HG03378 (cell line): ENCODE measurements at regions not wholly inside any gene's neighbourhood (a gene's known extent, or its start where the extent isn't known, plus 50 kb on each side); places are given as distances from the start of the nearest gene placed in this dataset.

ENCODE experiments used
- ATAC-seq: cut with Tn5 transposase; IDR thresholded peaks from one replicate; pipeline ENCODE4 v1.9.1; 2021; ENCODE audit warnings: mild to moderate bottlenecking, moderate library complexity; ENCODE audit not compliant: unreplicated experiment

DNA sequence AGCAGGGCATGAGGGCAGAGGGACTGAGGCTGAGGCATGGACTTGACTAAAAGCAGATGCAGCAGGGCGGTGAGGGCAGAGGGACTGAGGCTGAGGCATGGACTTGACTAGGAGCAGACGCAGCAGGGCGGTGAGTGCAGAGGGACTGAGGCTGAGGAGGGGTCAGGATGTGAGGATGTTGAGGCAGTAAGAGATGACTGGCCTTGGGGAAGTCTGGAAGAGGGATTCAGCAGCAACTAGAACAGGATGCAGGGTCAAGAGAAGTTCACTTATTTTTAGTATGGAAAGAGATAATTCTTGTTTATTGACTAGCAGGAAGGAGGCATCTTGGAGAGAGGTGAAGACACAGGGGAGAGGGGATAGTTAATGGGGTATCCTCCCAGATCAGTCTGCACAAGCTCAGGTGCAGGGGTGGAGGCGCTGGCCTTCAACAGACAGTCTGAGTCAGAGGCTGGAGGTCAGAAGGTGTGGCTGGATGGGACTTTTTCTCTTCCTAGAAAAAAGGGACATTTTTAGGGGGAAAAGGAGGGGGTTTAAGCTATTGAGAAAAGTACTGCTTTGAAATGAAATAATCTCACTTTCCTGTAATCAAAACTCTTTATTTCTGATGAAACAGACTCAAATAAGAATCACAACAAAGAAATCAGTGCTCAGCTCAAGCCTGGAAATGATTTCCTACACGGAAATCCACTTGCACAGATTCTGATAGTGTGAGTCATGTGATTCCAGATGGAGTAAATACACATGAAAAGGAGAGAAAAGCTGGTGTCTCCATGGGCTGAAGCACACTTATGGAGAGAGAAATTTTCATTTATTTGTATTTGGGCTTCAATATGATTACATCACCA lies 130.9 kb downstream of the PALM2AKAP2 start:
- ATAC-seq = no peak

DNA sequence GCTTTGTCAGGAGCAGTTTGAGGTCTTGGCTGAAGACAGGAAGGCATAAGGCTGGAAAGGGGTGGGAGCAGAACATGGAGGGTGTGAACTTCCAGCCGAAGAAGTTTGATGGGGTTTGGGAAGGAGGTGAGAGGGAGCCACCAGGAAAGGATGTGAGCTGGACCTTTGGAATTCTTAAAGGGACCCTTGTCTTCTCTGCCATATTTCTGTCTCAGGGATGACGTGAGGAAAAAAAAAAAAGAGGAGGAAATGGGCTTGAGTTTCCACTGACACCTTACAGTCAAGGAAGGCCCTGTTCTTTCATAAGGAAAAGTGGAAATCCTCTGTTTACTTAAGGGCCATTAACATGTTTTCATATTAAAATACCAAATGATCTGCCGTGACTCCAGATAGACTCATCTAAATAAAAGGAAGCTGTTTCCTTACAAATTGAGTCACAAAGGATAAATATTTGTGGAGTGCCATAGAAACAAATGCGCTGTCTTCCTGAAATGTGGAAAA lies 132.1 kb downstream of the PALM2AKAP2 start:
- no peak for ATAC-seq

DNA sequence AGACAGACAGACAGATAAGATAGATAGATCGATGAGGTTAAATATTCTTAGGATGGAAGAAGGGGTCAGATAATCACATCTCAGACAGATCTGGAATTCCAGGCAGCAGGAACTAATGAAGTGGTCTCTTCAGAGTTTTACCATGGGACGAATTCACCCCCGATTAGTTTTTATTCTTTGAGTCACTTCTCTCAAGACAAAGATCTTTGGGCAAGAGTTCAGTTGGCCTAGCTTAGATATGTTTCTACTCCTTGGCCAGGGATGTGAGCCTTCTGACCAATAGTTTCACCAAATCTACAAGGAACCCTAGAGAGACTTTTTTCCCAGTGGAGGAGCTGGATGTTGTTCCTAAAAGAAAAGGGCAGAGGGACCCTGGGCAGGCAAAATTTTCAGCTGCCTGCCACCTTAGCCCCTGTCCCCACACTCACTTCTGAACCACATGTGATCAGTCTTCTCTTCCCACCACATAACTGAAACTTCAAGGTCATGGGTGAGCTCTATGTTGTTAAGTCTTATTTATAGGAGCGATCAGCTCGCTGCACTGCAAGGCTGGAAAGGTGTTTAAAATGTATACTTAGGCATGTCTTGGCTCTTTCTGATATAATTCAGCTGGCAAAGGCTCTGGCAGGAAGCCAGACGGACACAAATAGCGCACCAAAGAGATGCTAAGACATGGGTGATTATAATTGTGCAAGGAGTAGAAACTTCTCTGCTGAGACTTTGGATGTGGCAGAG lies 132.9 kb downstream of the PALM2AKAP2 start:
- peak; percentile 49 for ATAC-seq

DNA sequence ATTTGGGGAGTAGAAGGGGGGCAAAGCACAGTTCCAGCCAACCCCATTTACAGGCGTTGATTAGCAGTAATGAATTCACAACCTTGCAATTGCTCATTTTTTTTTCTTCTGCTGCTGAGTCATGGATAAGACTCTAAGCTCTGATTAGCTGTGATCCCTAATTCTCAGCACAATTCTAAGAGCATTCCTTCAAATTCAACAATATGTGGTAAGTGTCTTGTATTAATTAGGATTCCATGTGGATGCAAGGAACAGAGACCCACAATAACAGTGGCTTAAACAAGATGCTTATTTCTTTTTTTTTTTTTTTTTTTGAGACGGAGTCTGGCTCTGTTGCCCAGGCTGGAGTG lies 133.4 kb downstream of the PALM2AKAP2 start:
- no peak for ATAC-seq

DNA sequence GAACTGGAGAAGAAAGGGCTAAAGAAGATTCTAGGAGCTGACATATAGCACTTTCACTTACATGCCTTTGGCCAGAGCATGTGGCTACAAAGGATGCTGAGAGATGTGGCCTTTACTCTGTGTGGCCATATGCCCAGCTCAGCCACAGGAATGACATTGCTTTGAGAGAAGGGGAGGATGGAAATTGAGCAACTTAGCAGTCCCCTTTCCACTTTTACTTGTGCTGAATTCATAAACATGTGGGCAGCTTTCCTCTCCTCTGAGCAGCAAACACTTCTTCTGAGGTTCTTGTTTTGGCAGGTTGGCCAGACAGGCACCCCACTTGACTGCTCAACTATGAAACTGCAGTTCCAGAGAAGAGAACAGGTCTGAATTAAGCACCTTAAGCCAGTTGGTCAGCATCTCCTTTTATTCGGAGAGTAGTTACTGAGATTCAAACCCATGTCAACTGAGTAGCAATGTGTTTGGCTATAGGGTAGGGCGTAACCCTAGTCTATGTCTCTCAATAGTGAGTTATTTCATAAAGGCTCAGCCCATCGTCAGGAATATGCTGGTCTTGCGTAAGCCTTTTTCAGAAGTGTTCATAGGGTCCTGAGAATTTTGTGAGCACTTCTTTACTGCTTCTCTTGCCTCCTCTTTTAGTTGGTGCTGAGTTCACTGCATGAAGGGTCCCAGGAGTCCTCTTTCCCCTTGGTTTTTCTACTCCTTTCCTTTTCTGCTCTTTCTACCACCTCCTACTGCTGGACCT lies 134.5 kb downstream of the PALM2AKAP2 start:
- peak; percentile 48 for ATAC-seq

- ATAC-seq = no peak
Measured at GRCh38 chr9:109916316-109916715, 136.3 kb downstream of the PALM2AKAP2 start.

GRCh38 chr9:109918339-109919163 lies 138.6 kb downstream of the PALM2AKAP2 start:
- peak; percentile 65 for ATAC-seq

GRCh38 chr9:109919736-109920408 lies 139.9 kb downstream of the PALM2AKAP2 start:
- no peak for ATAC-seq

DNA sequence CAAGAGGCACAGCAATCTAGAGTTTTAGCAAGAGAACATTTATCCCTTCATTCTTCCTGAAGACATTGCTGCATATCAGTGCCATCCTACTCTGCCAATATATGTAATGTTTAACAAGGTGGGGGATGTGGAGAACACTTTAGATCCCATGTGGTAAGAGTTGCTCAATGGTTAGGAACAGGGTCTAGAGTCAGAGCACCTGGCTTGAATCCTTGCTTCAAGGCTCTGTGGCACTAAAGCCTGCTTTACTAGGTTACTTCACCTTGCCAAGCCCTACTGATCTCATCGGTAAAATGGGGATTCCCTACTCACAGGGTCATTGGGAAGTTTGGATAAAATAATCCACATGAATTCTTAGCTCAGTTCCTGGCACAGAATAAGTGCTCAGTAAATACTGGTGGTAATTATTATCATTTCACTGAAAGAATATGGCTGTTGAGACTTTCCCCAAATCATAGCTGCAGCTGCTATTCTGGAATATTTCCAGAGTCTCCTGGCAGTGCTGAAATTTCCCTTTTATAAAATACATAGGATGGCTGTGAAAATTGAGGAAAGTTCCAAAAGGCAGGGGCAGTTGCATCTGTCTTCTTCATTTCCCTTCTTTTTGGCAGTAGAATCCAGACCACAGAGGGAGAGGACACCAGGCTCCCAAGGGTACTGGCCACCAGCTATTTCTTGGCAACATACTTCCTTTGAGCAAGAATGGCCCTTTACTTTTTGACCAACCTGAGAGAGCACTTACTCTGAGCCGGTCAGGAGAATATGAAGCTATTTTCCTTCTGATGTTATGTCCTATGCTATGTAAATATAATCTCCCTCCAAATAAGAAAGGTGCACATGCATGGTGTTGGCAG lies 142.8 kb downstream of the PALM2AKAP2 start:
- ATAC-seq = no peak

GRCh38 chr9:109923471-109923760 lies 143.4 kb downstream of the PALM2AKAP2 start:
- ATAC-seq = no peak

DNA sequence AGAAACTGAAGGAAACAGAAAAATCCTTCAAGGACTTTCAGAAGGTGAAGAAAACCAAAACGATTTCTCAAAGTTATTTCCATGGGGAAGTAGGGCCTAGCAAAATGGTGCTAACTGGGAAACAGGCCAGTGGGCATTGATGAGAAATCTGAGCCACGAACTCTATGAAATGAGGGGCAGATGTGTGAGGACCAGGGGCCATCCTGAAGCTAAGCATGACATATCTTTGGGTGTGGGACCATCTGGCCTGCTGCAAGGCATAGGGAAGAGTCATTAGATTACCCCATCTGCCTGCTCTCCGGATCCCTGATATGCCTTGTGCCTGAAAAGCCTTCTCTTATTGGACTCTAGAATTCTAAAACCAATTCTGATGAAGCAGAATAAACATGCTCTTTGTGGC lies 143.8 kb downstream of the PALM2AKAP2 start:
- no peak for ATAC-seq

- ATAC-seq = no peak
Measured at GRCh38 chr9:109925799-109926198, 145.8 kb downstream of the PALM2AKAP2 start.

GRCh38 chr9:109926421-109926869 lies 146.4 kb downstream of the PALM2AKAP2 start:
- ATAC-seq = no peak

DNA sequence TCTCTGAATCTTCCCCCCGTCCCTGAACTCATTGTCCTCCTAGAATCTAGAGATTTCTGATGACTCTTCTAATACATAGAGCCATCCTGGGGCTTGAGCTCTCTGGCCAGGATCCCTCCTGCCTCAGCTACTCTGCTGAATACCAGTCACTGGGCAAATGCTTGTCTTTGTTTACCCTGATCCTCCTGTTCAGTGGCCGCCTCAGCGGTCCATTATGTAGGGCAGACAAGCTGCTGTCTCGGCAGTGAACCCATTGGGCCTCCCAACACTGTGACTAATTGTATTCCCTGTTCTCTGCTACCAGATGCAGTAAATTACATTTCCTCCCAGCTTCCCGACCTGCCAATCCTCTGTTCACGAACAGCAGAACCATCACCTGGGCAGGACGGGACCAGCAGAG lies 151.6 kb downstream of the PALM2AKAP2 start:
- no peak for ATAC-seq

GRCh38 chr9:109934136-109934856 lies 154.3 kb downstream of the PALM2AKAP2 start:
- ATAC-seq = no peak

GRCh38 chr9:109934857-109935215 lies 154.8 kb downstream of the PALM2AKAP2 start:
- no peak for ATAC-seq

DNA sequence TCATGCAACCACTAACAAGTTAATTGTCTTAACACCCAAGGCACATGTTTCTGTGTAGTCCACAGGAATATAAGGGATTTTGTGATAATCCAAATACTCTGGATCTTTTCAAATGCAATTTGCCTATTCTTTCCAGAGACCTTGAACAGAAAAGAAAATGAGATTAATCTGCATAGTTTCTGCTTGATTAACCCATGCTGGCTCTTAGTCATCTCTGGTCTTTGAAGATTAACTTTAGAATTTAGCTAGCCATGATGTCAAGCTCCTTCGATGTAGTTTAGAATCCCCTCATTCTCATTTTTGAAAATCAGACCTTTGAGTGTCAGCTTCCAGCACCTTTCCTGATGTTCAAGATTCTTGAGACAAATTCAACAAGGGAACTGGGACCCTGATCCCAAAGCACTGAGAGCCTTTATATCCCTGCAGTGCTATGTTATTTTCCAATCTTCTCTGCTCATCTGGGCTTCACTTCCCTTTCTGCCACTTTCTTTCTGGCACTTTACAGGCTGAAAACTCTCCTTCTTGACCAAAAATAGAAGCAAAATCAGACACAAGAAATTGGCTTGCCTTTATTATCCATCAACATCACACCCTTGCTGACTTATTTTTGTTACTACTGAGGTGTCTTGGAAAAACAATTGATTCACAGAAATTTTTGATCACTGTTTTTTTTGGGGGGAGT lies 155.5 kb downstream of the PALM2AKAP2 start:
- peak; percentile 54 for ATAC-seq

GRCh38 chr9:109937861-109938453 lies 158.0 kb downstream of the PALM2AKAP2 start:
- no peak for ATAC-seq
